ENCODE measurements at regions not wholly inside any gene's neighbourhood (a gene's known extent, or its start where the extent isn't known, plus 50 kb on each side); places are given as distances from the start of the nearest gene placed in this dataset.

DNA sequence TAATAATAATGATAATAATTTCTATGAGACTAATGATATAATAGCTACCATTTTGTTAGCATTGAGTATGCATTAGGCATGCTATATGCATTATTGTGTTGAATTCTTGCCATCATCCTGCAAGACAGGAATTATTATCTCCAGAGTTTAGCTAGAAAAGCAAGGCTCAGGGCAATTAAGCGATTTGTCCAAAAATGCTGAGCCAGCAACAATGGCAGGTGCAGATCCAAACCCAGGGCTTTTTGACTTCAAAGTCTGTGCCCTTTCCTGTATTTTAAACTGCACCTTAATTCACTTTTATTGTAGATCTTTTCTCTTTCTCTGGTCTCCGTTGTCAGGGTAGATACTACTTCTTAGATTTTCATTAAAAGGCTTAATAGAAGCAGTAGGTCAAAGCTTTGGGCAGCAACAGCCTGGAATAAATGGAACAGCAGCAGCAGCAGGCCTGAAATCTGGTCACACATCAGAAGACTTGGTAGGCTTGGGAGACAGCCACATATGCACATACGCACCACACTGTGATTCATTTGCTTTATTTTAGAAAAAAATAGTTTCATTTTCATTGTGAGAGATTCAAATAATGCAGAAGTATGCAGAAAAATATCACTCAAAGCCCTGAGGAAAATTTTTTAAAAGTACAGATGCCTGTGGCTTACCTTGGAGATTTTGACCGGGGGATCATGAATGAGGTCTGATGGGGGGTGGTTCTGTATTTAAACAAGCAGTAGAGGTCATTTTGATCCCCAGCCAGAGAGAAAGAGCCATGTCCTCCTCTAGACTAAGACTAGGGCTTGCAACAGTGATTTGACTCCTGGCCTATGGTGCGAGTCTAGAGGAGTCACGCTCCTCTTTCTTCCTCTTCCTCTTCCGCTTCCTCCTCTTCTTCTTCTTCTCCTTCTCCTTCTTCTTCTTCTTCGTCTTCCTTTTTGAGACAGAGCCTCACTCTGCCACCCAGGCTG lies 455.7 kb downstream of the TSN start:
- H3K4me1 ChIP-seq = no peaks in the 10 kb centered on the region
- H3K9me3 ChIP-seq = no peaks in the 10 kb centered on the region
- no peak for ATAC-seq
- no peak overlapping the region for H3K27ac ChIP-seq
- no peak overlapping the region for H3K4me3 ChIP-seq
- WGBS, 2 donors = 78 to 86% methylated on average over 8 of the region's 8 CpGs
- H3K27me3 ChIP-seq = no peaks in the 10 kb centered on the region
- TF ChIP-seq, protein P1, sequence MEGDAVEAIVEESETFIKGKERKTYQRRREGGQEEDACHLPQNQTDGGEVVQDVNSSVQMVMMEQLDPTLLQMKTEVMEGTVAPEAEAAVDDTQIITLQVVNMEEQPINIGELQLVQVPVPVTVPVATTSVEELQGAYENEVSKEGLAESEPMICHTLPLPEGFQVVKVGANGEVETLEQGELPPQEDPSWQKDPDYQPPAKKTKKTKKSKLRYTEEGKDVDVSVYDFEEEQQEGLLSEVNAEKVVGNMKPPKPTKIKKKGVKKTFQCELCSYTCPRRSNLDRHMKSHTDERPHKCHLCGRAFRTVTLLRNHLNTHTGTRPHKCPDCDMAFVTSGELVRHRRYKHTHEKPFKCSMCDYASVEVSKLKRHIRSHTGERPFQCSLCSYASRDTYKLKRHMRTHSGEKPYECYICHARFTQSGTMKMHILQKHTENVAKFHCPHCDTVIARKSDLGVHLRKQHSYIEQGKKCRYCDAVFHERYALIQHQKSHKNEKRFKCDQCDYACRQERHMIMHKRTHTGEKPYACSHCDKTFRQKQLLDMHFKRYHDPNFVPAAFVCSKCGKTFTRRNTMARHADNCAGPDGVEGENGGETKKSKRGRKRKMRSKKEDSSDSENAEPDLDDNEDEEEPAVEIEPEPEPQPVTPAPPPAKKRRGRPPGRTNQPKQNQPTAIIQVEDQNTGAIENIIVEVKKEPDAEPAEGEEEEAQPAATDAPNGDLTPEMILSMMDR (IDR thresholded peaks at IDR 0.05) = no peak
- no peaks in the 10 kb centered on the region for H3K36me3 ChIP-seq
- intact Hi-C loops (cut with DNase I) = no loop called here
- no peak for DNase-seq
- FAIRE-seq = no peak

DNA sequence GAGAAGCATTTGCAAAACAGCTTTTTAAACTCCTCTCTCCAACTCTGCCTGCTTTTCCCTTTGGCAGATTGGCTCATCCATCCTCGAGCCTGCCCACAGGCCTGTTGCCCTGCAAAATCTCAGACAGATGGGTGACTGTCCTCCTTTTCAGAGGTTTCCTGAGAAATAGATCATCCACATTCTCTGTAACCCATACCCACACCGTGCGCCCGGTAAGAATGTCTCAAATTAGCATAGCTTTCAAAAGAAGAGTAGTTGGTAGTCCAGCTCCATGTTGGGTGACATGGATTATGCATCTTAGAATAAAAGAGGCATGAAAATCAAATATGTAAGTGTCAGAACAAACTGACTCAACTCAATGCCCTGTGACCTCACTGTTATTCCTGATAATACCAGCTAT lies 457.9 kb downstream of the TSN start:
- 78 to 82% methylated on average over 4 of the region's 4 CpGs for WGBS, 2 donors
- FAIRE-seq (no peak), DNase-seq (no peak), ATAC-seq (no peak)
- intact Hi-C loops (cut with DNase I) = no loop called here
- Histone ChIP-seq H3K27ac (no peak overlapping the region), H3K27me3 (no peaks in the 10 kb centered on the region), H3K4me1 (no peaks in the 10 kb centered on the region), H3K36me3 (no peaks in the 10 kb centered on the region), H3K4me3 (no peak overlapping the region), H3K9me3 (no peaks in the 10 kb centered on the region)
- TF ChIP-seq, protein P1 (IDR thresholded peaks at IDR 0.05) = no peak

DNA sequence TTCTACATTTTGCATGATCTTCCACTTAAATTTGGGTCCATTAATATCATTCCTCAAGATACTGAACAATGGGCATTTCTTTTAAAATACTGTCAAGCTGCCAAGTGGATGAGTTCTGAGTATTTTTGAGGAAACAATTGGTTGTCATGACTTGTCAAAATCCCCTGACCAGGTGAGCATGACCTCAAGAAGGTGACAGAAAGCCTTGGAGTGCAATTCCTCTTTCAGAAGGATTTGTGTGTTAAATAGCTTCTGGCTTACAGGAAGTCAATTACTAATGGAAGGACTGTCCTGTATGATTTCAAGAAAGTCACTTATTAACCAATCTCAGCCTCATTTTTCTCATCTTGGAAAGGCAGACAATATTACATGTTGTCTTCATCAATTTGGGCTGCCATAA lies 460.6 kb downstream of the TSN start:
- Histone ChIP-seq H3K27ac (no peak overlapping the region), H3K9me3 (no peaks in the 10 kb centered on the region), H3K27me3 (no peaks in the 10 kb centered on the region), H3K36me3 (no peaks in the 10 kb centered on the region), H3K4me3 (no peak overlapping the region), H3K4me1 (no peaks in the 10 kb centered on the region)
- TF ChIP-seq, protein P1 (IDR thresholded peaks at IDR 0.05) = no peak
- FAIRE-seq = no peak
- intact Hi-C loops (cut with DNase I) = no loop called here
- DNase-seq = no peak
- no peak for ATAC-seq

DNA sequence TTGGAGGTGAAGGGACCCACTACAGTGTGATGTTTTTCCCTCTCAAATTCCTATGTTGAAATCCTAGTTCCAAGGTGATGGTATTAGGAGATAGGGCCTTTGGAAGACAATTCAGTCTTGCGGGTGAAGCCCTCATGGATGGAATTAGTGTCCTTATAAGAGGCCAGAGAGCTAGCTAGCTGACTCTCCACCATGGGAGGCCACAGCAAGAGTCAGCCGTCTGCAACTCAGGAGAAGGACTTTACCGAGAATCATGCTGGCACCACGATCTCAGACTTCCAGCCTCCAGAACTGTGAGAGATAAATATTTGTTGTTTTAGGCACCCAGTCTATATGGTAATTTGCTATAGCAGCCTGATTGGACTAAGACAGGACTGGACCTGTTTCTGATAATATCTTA lies 461.4 kb downstream of the TSN start:
- no peak for FAIRE-seq
- TF ChIP-seq, protein P1 (IDR thresholded peaks at IDR 0.05) = no peak
- 70 to 73% methylated on average over 4 of the region's 4 CpGs for WGBS, 2 donors

DNA sequence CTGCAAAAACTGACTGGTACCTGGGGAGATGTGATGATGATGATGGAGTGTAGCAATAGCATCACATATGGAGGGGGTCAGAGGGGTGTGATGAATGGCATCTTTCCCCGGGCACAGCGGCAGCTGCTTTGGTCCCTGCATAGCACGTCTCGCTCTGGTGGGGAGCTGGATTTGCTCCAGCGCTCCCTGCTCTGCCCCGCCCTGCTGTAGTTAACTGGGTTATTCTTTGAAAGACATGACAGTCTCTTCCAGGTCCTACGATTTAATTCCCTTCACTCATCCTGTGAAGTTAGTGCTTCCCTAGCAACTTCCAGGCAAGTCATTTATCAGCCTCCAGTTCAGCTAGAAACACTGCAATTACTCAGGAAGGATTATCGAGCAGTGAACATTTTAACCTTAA lies 463.1 kb downstream of the TSN start:
- FAIRE-seq = no peak
- no peak for ATAC-seq
- Histone ChIP-seq H3K4me3 (no peak overlapping the region), H3K9me3 (no peaks in the 10 kb centered on the region), H3K4me1 (no peaks in the 10 kb centered on the region), H3K27ac (no peak overlapping the region), H3K36me3 (no peaks in the 10 kb centered on the region), H3K27me3 (no peaks in the 10 kb centered on the region)
- TF ChIP-seq, protein P1 (IDR thresholded peaks at IDR 0.05) = no peak
- intact Hi-C loops (cut with DNase I) = no loop called here
- no peak for DNase-seq
- WGBS, 2 donors = 61 to 68% methylated on average over 8 of the region's 8 CpGs

More for the DNA sequence above, 461.4 kb downstream of the TSN start:
- no peak overlapping the region for H3K27ac ChIP-seq
- H3K27me3 ChIP-seq = no peaks in the 10 kb centered on the region
- H3K9me3 ChIP-seq = no peaks in the 10 kb centered on the region
- ATAC-seq (no peak), DNase-seq (no peak)
- intact Hi-C loops (cut with DNase I) = no loop called here
- H3K36me3 ChIP-seq = no peaks in the 10 kb centered on the region
- no peak overlapping the region for H3K4me3 ChIP-seq
- no peaks in the 10 kb centered on the region for H3K4me1 ChIP-seq
